Skin epidermis (tissue), 12 donors: ENCODE measurements at regions not wholly inside any gene's neighbourhood (a gene's known extent, or its start where the extent isn't known, plus 50 kb on each side); places are given as distances from the start of the nearest gene placed in this dataset.
"Not testable (repeated sequence)": the region's sequence is repeated elsewhere in the genome, so short reads cannot be mapped to it uniquely, and the experiment has no call there.

Experiments
- H3K27ac ChIP-seq, 21 experiments: fragments of 200-600 bp; sonication (generic) in 11 of 21; one replicate each; pipeline ENCODE4 v1.5.0; 2020; ENCODE audit warnings: mild to moderate bottlenecking in 3 of 21, inconsistent platforms in 2 of 21, moderate library complexity in 2 of 21
- H3K4me3 ChIP-seq, 7 experiments: fragments of 200-600 bp; sonication (generic) in 2 of 7; one replicate each; pipeline ENCODE4 v1.5.0; 2020; ENCODE audit warnings: inconsistent platforms in 2 of 7, mild to moderate bottlenecking in 2 of 7, moderate library complexity in 1 of 7

GRCh38 chr6:147666255-147666654, 157.8 kb downstream of the SAMD5 start:
- H3K27ac ChIP-seq: peak overlapping the region in 1 of 21 experiments; percentile 6
- no peak overlapping the region for H3K4me3 ChIP-seq

- H3K4me3 ChIP-seq: no peak overlapping the region
- no peak overlapping the region for H3K27ac ChIP-seq
Observed at GRCh38 chr6:147667082-147667481, 158.6 kb downstream of the SAMD5 start.

DNA sequence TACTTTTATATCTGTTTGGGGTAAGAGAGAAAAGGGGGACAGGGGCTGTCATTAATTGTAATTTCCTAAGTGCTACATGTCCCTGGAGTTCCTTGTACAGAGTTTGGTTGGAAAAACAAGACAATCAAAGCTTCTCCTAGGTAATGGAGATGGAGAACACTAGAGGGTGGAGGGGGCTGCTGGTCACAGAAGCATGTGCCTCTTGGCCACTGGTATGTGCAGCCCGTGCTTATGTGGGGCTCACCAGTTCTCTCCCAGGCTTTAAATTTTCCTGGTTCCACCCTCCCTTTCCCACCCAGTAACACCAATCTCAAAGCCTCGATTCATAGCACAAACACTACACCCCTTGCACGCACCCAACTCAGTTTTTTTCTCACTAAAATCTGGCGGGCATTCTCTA, 165.6 kb downstream of the SAMD5 start:
- Histone ChIP-seq H3K4me3 (no peak overlapping the region), H3K27ac (no peak overlapping the region)

DNA sequence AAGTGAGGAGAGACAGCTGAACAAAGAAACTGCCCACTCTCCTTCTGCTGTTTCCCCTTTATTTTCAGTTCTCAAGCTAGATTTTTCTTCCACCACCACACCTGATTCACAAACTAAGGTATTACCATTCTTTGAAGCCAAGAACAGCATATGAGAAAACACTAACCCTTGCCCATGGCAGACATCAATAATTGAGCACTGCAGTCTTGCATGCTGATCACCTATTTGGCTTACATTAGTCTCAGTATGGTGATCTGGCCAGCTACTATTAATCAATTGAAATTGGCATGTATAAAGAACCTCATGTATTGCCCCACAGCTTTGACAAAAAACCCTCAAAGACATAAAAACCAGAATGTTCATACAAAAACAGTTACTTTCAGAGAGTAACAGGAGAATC, 166.3 kb downstream of the SAMD5 start:
- Histone ChIP-seq H3K4me3 (no peak overlapping the region), H3K27ac (no peak overlapping the region)

GRCh38 chr6:147675281-147675680, 166.8 kb downstream of the SAMD5 start:
- H3K4me3 ChIP-seq: no peak overlapping the region
- no peak overlapping the region for H3K27ac ChIP-seq

DNA sequence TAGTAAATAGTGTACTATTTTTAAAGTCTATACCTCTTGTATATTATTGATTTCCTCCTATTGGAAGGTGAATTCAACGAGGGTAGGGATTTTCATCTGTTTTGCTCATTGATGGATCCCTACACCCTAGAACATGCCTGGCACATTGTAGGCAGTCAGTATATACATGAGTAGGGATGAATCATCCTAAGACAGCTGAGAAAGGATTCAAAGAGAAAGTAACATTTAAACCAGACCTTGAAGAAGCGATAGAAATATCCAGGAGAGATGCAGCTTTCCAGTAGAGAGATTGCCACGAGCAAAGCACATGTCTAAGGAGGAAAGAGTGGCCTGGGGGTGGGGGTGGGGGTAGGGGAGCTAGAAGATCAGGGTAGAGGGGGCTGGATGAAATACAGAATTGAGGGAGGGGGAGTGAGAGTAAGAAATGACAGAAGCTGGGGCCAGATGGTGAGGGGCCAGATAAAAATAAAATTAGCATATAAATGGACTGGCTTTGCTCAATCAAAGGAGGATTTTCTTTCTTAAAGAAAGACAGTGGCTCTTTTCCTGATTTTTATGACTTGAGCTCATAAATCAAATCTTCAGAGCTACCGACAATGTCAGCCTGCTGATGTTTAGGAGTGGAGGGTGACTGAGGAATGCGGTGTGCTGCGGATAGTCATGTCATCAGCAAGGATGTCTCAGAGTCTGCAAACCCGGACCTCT, 168.2 kb downstream of the SAMD5 start:
- H3K27ac ChIP-seq: no peak overlapping the region
- no peak overlapping the region for H3K4me3 ChIP-seq

DNA sequence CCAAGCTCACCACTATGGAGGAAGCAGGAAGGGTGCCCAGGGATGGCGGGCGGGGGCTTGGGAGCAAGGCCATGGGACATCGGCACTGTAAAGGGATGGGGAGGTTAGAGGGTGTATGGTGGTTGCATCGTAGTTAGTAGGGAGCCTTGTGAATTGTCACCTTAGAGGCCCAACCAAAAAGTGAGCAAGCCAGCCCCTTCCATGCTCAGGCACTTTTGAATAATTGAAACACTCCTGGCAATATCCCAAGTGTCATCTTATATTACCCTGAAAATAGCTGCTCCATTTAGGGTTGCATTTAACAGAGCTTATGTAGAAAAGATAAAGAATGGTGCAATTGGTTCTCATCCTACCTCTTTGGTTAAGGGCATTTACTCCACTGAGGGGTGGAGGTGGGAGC, 169.2 kb downstream of the SAMD5 start:
- Histone ChIP-seq H3K4me3 (no peak overlapping the region), H3K27ac (no peak overlapping the region)

DNA sequence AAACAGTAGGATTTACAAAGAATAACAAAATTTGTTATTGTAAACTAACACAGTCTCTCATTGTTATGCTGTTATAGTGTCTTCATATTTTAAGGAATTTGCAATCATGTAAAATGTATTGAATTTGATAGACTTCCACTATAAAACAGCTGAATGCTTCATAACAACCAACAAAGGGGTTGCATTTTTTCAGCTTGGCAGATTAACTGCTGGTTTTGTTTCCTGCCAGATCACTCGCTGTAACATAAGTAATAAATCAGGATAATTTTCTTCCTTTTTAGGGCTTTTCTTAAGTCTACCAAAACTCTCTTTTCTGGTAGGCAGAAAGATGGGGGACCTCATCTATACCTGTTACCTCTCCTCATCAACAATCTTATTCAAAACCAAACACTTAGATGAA, 169.8 kb downstream of the SAMD5 start:
- H3K27ac ChIP-seq: no peak overlapping the region
- H3K4me3 ChIP-seq: no peak overlapping the region

GRCh38 chr6:147684906-147685305, 176.4 kb downstream of the SAMD5 start:
- H3K4me3 ChIP-seq: no peak overlapping the region
- no peak overlapping the region for H3K27ac ChIP-seq

DNA sequence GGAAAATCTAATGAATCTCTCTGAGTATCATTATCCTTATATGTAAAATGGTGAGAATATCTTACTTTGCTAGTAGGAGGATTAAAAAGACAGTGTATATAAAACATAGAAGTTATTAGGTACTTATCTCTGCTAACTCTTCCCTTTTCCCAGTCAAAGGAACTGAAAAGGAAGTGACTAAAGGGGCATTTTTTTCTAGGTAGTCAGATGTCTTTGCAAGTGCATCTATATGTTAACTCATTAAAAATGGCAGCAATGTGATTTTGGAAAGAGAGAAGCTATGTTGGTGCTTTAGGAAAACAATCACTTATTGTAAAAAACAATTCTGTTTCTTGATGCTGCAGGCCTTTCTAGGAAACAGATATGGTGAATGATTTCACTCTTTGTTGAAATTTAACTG, 180.9 kb downstream of the SAMD5 start:
- H3K27ac ChIP-seq: no peak overlapping the region
- no peak overlapping the region for H3K4me3 ChIP-seq

GRCh38 chr6:147691446-147691845, 183.0 kb downstream of the SAMD5 start:
- H3K27ac ChIP-seq: no peak overlapping the region
- H3K4me3 ChIP-seq: no peak overlapping the region

GRCh38 chr6:147693181-147693580, 184.7 kb downstream of the SAMD5 start:
- H3K4me3 ChIP-seq: no peak overlapping the region
- H3K27ac ChIP-seq: no peak overlapping the region

DNA sequence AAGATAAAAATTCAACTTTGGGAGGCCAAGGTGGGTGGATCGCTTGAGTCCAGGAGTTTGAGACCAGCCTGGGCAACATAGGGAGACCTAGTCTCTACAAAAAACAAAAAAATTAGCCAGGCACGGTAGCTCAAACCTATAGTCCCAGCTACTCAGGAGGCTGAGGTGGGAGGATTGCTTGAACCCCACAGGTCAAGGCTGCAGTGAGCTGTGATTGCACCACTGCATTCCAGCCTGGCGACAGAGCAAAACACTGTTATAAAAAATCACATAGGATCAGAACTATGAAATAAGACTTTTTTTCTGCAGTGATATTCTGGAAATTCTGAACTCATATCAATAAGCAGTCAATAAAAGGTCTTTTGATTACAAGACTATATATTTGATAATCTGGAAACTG, 186.1 kb downstream of the SAMD5 start:
- H3K27ac ChIP-seq, H3K4me3 ChIP-seq: not testable (repeated sequence)

DNA sequence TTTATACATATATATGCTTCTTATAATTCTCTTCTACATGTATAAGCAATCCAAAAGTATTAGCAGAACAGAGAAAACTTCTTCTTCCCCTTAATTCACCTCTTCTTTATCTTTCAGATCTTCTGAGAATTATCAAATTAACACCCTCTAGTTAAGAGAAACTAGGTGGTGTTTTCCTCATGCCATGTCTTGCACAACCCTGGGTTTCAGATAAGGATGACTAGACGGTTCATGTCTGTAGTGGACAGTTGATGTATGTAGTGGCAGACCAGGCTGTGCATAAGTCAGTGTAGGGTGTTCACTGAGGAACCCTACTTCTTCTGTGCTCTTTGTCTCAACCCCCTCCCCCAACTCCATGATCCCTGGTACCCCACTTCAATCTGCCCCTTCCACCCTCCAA, 187.3 kb downstream of the SAMD5 start:
- H3K4me3 ChIP-seq: no peak overlapping the region
- no peak overlapping the region for H3K27ac ChIP-seq

- no peak overlapping the region for H3K4me3 ChIP-seq
- H3K27ac ChIP-seq: no peak overlapping the region
Observed at GRCh38 chr6:147699140-147699539, 190.7 kb downstream of the SAMD5 start.

- no peak overlapping the region for H3K4me3 ChIP-seq
- no peak overlapping the region for H3K27ac ChIP-seq
Observed at GRCh38 chr6:147699637-147700036, 191.1 kb downstream of the SAMD5 start.

DNA sequence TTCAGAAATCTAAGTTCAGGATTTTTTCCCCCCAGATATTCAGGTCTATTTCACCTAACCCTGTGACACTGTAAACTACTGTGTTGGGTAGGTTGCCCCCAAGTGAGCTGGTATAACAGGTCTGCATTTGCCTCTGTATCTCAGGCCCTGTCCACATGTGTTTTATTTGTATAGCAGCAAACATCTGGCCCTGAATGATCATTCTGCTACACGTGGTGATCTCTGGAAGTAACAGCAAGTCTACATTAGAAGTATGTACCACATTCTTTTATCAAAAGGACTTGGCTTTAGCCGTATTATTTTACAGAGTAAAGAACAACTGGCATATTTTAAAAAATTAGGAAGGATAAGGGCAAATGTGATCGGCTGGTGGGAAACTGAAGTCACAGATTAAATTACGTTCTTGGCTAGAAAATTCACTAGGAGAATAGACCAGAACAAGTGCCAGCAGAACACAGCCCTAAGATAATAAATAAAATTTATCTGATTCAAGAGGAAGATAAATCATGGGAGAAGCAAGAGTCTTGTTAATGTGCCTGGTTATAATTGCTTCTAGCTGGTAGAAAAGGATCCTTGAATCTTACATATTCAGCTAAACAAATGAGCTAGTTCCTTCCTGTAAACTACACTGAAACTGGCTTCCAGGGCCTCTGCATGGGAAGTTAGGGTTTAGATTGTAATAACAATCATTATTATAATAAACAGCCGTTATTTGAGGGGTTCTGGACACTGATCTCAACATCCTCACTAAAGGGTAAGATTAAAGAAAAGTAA, 192.1 kb downstream of the SAMD5 start:
- no peak overlapping the region for H3K4me3 ChIP-seq
- H3K27ac ChIP-seq: no peak overlapping the region

DNA sequence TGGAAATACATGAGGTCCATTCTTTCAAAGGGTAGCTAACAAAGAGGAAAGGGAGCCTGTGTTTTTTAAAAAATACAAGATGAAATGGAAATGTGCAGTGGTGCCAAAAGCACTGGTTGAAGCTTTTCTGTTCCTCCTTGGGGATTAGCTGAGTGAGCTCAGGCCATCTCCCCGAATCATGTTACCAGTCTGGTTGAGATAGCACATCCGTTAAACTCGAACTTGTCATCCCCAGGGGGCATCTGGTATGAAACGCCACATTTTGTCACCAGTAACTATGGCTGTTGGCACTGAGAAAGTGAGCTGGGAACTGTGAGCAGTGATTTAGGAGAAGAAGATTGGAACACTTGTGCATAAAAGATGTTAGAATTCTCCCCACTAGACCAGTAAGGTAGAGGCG, 196.2 kb downstream of the SAMD5 start:
- no peak overlapping the region for H3K27ac ChIP-seq
- H3K4me3 ChIP-seq: no peak overlapping the region

DNA sequence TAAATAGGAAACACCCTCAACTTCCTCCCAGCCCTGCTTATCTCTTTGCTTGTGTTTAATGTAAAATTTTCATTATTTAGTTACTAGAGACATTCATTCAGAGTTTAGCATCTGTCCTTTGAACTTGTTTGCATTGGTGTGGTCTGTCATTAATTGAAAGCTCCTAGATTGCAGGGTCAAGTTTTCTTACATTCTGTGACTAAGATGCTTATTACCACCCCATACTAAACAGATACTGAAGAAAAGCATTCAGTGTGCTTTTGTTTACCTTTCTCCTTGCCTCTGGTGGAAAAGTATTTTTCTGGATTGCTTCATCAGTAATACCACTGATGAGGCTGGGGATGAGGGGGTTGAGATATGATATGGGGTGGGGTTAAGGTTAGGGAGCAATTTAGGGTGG, 199.0 kb downstream of the SAMD5 start:
- Histone ChIP-seq H3K27ac (no peak overlapping the region), H3K4me3 (no peak overlapping the region)

GRCh38 chr6:147708170-147708569, 199.7 kb downstream of the SAMD5 start:
- H3K4me3 ChIP-seq: no peak overlapping the region
- no peak overlapping the region for H3K27ac ChIP-seq

GRCh38 chr6:147709396-147710272, 201.1 kb downstream of the SAMD5 start:
- Histone ChIP-seq H3K4me3 (no peak overlapping the region), H3K27ac (no peak overlapping the region)
